ENCODE measurements at regions not wholly inside any gene's neighbourhood (a gene's known extent, or its start where the extent isn't known, plus 50 kb on each side); places are given as distances from the start of the nearest gene placed in this dataset.

- POLR2A ChIA-PET (ENCODE audit: unreplicated experiment): no interaction called here
- H3K9ac ChIP-seq (ENCODE audit: low read length): no peak overlapping the region
- H3K4me1 ChIP-seq (ENCODE audit: insufficient read depth, low read length): no peaks in the 10 kb centered on the region
- intact Hi-C loops (cut with micrococcal nuclease): loop anchor here (5.0 kb wide), 1 partner anchor 135 kb away; no protein-coding TSS in a partner anchor
- H3K27me3 ChIP-seq (ENCODE audit: low read length): peaks cover 21% of the 10 kb centered on the region
- H3K27ac ChIP-seq (ENCODE audit: low read length): no peak overlapping the region
- CTCF ChIA-PET: no interaction called here
- no peak for DNase-seq
- H4K20me1 ChIP-seq (ENCODE audit: low read length): no peaks in the 10 kb centered on the region
- BruUV-seq (replicated peaks): no TSS peak
- H3K79me2 ChIP-seq (ENCODE audit: low read length): no peaks in the 10 kb centered on the region
- no peaks in the 10 kb centered on the region for H3F3A ChIP-seq (ENCODE audit: low read length, unreplicated experiment)
- H3K4me2 ChIP-seq (ENCODE audit: low read length): no peak overlapping the region
- H3K4me3 ChIP-seq (ENCODE audit: low read length): no peak overlapping the region
- H2AFZ ChIP-seq (ENCODE audit: low read length): no peak overlapping the region
- no peak for ATAC-seq
- no peaks in the 10 kb centered on the region for H3K9me2 ChIP-seq (replicated peaks; ENCODE audit: low read length)
- no peaks in the 10 kb centered on the region; the same call in 1 of the 2 replicates for H3K9me3 ChIP-seq (ENCODE audit: low read length)
- TF ChIP-seq EZH2 (IDR thresholded peaks at IDR 0.05; ENCODE audit: low read length, unreplicated experiment): no peak
- TF ChIP-seq, protein P1, sequence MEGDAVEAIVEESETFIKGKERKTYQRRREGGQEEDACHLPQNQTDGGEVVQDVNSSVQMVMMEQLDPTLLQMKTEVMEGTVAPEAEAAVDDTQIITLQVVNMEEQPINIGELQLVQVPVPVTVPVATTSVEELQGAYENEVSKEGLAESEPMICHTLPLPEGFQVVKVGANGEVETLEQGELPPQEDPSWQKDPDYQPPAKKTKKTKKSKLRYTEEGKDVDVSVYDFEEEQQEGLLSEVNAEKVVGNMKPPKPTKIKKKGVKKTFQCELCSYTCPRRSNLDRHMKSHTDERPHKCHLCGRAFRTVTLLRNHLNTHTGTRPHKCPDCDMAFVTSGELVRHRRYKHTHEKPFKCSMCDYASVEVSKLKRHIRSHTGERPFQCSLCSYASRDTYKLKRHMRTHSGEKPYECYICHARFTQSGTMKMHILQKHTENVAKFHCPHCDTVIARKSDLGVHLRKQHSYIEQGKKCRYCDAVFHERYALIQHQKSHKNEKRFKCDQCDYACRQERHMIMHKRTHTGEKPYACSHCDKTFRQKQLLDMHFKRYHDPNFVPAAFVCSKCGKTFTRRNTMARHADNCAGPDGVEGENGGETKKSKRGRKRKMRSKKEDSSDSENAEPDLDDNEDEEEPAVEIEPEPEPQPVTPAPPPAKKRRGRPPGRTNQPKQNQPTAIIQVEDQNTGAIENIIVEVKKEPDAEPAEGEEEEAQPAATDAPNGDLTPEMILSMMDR (conservative IDR thresholded peaks at IDR 0.05; ENCODE audit: low read depth, low read length): no peak
- TF ChIP-seq EZH2phosphoT487 (IDR thresholded peaks at IDR 0.05; ENCODE audit: borderline replicate concordance, low read length): no peak
- no peaks in the 10 kb centered on the region for H3K36me3 ChIP-seq (ENCODE audit: low read depth, low read length)
Measured at GRCh38 chr1:14102180-14102579, 402.2 kb downstream of the PRDM2 start.

DNA sequence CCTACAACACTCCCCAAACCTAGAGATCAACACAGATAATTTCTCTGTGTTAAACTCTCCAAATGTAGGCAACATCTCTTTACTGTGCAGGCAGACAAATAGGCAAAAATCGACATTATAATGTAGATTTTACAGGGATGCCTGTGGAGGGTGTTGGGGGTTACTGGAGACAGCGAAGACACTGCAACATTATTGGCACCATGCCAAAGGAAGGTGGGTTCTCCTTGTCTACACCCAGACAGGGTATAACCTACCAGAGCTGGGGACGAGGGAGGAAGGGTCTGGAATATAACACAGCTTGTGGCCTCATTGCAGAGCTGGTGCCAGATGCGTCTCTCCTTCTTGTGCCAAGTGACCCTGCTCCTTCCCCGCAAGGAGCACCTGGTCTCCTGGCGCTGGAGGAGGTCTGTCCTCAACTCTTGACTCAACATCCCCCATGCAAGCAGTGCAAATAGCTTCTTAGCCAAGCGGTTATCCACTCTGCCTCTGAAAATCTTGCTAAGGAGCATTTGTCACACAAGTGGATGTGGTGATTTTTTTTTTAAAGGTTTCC, 404.0 kb downstream of the PRDM2 start:
- Histone ChIP-seq H3K27me3 (ENCODE audit: low read length) (peaks cover 21% of the 10 kb centered on the region), H3K9me2 (replicated peaks; ENCODE audit: low read length) (no peaks in the 10 kb centered on the region), H3K4me2 (ENCODE audit: low read length) (no peak overlapping the region), H3K36me3 (ENCODE audit: low read depth, low read length) (no peaks in the 10 kb centered on the region), H3F3A (ENCODE audit: low read length, unreplicated experiment) (no peaks in the 10 kb centered on the region), H3K9me3 (ENCODE audit: low read length) (no peaks in the 10 kb centered on the region; the same call in 1 of the 2 replicates), H4K20me1 (ENCODE audit: low read length) (no peaks in the 10 kb centered on the region), H3K27ac (ENCODE audit: low read length) (no peak overlapping the region), H3K4me1 (ENCODE audit: insufficient read depth, low read length) (peaks cover 4% of the 10 kb centered on the region), H3K4me3 (ENCODE audit: low read length) (no peak overlapping the region), H2AFZ (ENCODE audit: low read length) (no peak overlapping the region), H3K79me2 (ENCODE audit: low read length) (no peaks in the 10 kb centered on the region), H3K9ac (ENCODE audit: low read length) (no peak overlapping the region)
- BruUV-seq (replicated peaks): no TSS peak
- DNase-seq (no peak), ATAC-seq (no peak)
- ChIA-PET POLR2A (ENCODE audit: unreplicated experiment) (no interaction called here), CTCF (no interaction called here)
- TF ChIP-seq EZH2 (IDR thresholded peaks at IDR 0.05; ENCODE audit: low read length, unreplicated experiment): no peak
- intact Hi-C loops (cut with micrococcal nuclease): loop anchor here (5.0 kb wide), 1 partner anchor 137 kb away; no protein-coding TSS in a partner anchor

- BruUV-seq (replicated peaks): no TSS peak
- intact Hi-C loops (cut with micrococcal nuclease): no loop called here
- CTCF ChIA-PET: no interaction called here
Measured at GRCh38 chr1:14106126-14106525, 406.1 kb downstream of the PRDM2 start.

More at GRCh38 chr1:14106126-14106525, 406.1 kb downstream of the PRDM2 start:
- TF ChIP-seq EZH2phosphoT487 (IDR thresholded peaks at IDR 0.05; ENCODE audit: borderline replicate concordance, low read length) (no peak), EZH2 (IDR thresholded peaks at IDR 0.05; ENCODE audit: low read length, unreplicated experiment) (no peak)
- TF ChIP-seq, protein P1 (conservative IDR thresholded peaks at IDR 0.05; ENCODE audit: low read depth, low read length): no peak
- H4K20me1 ChIP-seq (ENCODE audit: low read length): no peaks in the 10 kb centered on the region
- no peaks in the 10 kb centered on the region for H3F3A ChIP-seq (ENCODE audit: low read length, unreplicated experiment)
- no peak overlapping the region for H3K27ac ChIP-seq (ENCODE audit: low read length)
- no peak overlapping the region for H3K4me3 ChIP-seq (ENCODE audit: low read length)
- no peaks in the 10 kb centered on the region for H3K36me3 ChIP-seq (ENCODE audit: low read depth, low read length)
- DNase-seq (no peak), ATAC-seq (no peak)
- H3K4me2 ChIP-seq (ENCODE audit: low read length): no peak overlapping the region
- no peak overlapping the region for H2AFZ ChIP-seq (ENCODE audit: low read length)
- POLR2A ChIA-PET (ENCODE audit: unreplicated experiment): no interaction called here
- H3K9me3 ChIP-seq (ENCODE audit: low read length): no peaks in the 10 kb centered on the region; the same call in 1 of the 2 replicates
- H3K4me1 ChIP-seq (ENCODE audit: insufficient read depth, low read length): peaks cover 6% of the 10 kb centered on the region
- H3K79me2 ChIP-seq (ENCODE audit: low read length): no peaks in the 10 kb centered on the region
- H3K9me2 ChIP-seq (replicated peaks; ENCODE audit: low read length): no peaks in the 10 kb centered on the region
- H3K27me3 ChIP-seq (ENCODE audit: low read length): peaks cover 21% of the 10 kb centered on the region
- H3K9ac ChIP-seq (ENCODE audit: low read length): no peak overlapping the region
